ENCODE measurements at regions not wholly inside any gene's neighbourhood (a gene's known extent, or its start where the extent isn't known, plus 50 kb on each side); places are given as distances from the start of the nearest gene placed in this dataset.

DNA sequence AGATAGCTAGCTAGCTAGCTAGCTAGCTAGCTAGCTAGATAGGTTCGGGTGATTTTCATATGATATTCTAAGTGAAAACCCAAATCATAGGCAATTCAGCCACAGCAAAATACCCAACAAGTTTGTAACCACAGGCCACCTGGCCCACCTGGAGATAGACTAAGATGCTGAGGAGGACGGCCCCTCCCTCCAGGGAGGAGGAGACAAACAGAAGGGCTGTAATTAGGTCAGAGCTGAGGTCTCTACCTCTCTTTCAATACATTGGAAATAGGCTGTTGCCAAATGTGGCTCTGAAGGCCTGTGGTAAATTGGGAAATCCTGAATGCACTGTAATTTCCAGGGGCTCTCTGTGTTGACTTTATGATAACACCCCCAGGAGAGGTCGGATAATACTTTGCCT lies 382.2 kb downstream of the FGF9 start:
- no peaks in the 10 kb centered on the region for H3K79me2 ChIP-seq (ENCODE audit: control insufficient read depth, insufficient read depth, low read length)
- no peaks in the 10 kb centered on the region for H3K27me3 ChIP-seq (ENCODE audit: control insufficient read depth, extremely low read depth, insufficient read depth, low read length)
- H3K4me3 ChIP-seq (ENCODE audit: control insufficient read depth in 2 of 3, extremely low read depth in 1 of 3, insufficient read depth in 2 of 3, low read depth in 1 of 3, low read length in 3 of 3) = no peak overlapping the region

GRCh38 chr13:22055259-22055658 lies 384.4 kb downstream of the FGF9 start:
- DNase-seq (ENCODE audit: low read depth, low spot score) (no peak), FAIRE-seq (no peak)
- no peak overlapping the region for H3K9ac ChIP-seq (ENCODE audit: control insufficient read depth, extremely low read depth, insufficient read depth, low read length)
- no peaks in the 10 kb centered on the region for H3K9me3 ChIP-seq (ENCODE audit: control insufficient read depth, low read depth, low read length)
- no peaks in the 10 kb centered on the region for H3K9me1 ChIP-seq (ENCODE audit: control insufficient read depth, extremely low read depth, insufficient read depth, low read length)
- H3K4me3 ChIP-seq (ENCODE audit: control insufficient read depth in 2 of 3, extremely low read depth in 1 of 3, insufficient read depth in 2 of 3, low read depth in 1 of 3, low read length in 3 of 3) = no peak overlapping the region
- dilution Hi-C loops (cut with MboI; ENCODE audit: extremely low pct_ligation_motif_present, low sequenced_read_pairs) = no loop called here
- no peaks in the 10 kb centered on the region for H4K20me1 ChIP-seq (ENCODE audit: control insufficient read depth, extremely low read depth, insufficient read depth, low read length)
- H3K27ac ChIP-seq (ENCODE audit: control insufficient read depth, insufficient read depth, low read length) = no peak overlapping the region
- no peak for TF ChIP-seq EZH2 (IDR thresholded peaks at IDR 0.05; ENCODE audit: low read length)
- TF ChIP-seq, protein P1, sequence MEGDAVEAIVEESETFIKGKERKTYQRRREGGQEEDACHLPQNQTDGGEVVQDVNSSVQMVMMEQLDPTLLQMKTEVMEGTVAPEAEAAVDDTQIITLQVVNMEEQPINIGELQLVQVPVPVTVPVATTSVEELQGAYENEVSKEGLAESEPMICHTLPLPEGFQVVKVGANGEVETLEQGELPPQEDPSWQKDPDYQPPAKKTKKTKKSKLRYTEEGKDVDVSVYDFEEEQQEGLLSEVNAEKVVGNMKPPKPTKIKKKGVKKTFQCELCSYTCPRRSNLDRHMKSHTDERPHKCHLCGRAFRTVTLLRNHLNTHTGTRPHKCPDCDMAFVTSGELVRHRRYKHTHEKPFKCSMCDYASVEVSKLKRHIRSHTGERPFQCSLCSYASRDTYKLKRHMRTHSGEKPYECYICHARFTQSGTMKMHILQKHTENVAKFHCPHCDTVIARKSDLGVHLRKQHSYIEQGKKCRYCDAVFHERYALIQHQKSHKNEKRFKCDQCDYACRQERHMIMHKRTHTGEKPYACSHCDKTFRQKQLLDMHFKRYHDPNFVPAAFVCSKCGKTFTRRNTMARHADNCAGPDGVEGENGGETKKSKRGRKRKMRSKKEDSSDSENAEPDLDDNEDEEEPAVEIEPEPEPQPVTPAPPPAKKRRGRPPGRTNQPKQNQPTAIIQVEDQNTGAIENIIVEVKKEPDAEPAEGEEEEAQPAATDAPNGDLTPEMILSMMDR (optimal IDR thresholded peaks at IDR 0.05 in 1 of 3, IDR thresholded peaks at IDR 0.05 in 1 of 3, conservative IDR thresholded peaks at IDR 0.05 in 1 of 3; ENCODE audit: extremely low read depth in 1 of 3, insufficient read depth in 2 of 3, low read length in 3 of 3) = no peak
- H3K79me2 ChIP-seq (ENCODE audit: control insufficient read depth, insufficient read depth, low read length) = no peaks in the 10 kb centered on the region
- no peak overlapping the region for H2AFZ ChIP-seq (ENCODE audit: control insufficient read depth, low read length)
- no peaks in the 10 kb centered on the region for H3K36me3 ChIP-seq (ENCODE audit: control insufficient read depth in 2 of 2, extremely low read depth in 1 of 2, insufficient read depth in 2 of 2, low read length in 2 of 2)
- H3K27me3 ChIP-seq (ENCODE audit: control insufficient read depth, extremely low read depth, insufficient read depth, low read length) = no peaks in the 10 kb centered on the region
- no peaks in the 10 kb centered on the region for H3K4me1 ChIP-seq (ENCODE audit: control insufficient read depth, extremely low read depth, insufficient read depth, low read length)
- H3K4me2 ChIP-seq (ENCODE audit: control insufficient read depth, extremely low read depth, insufficient read depth, low read depth, low read length) = no peak overlapping the region

More for the DNA sequence above, 382.2 kb downstream of the FGF9 start:
- no peak overlapping the region for H3K9ac ChIP-seq (ENCODE audit: control insufficient read depth, extremely low read depth, insufficient read depth, low read length)
- dilution Hi-C loops (cut with MboI; ENCODE audit: extremely low pct_ligation_motif_present, low sequenced_read_pairs) = no loop called here
- H3K27ac ChIP-seq (ENCODE audit: control insufficient read depth, insufficient read depth, low read length) = no peak overlapping the region
- H3K36me3 ChIP-seq (ENCODE audit: control insufficient read depth in 2 of 2, extremely low read depth in 1 of 2, insufficient read depth in 2 of 2, low read length in 2 of 2) = no peaks in the 10 kb centered on the region
- no peak overlapping the region for H3K4me2 ChIP-seq (ENCODE audit: control insufficient read depth, extremely low read depth, insufficient read depth, low read depth, low read length)
- no peaks in the 10 kb centered on the region for H4K20me1 ChIP-seq (ENCODE audit: control insufficient read depth, extremely low read depth, insufficient read depth, low read length)
- no peaks in the 10 kb centered on the region for H3K9me1 ChIP-seq (ENCODE audit: control insufficient read depth, extremely low read depth, insufficient read depth, low read length)
- DNase-seq (ENCODE audit: low read depth, low spot score) (no peak), FAIRE-seq (no peak)
- no peak overlapping the region for H2AFZ ChIP-seq (ENCODE audit: control insufficient read depth, low read length)
- no peak for TF ChIP-seq EZH2 (IDR thresholded peaks at IDR 0.05; ENCODE audit: low read length)
- TF ChIP-seq, protein P1 (optimal IDR thresholded peaks at IDR 0.05 in 1 of 3, IDR thresholded peaks at IDR 0.05 in 1 of 3, conservative IDR thresholded peaks at IDR 0.05 in 1 of 3; ENCODE audit: extremely low read depth in 1 of 3, insufficient read depth in 2 of 3, low read length in 3 of 3) = no peak
- H3K9me3 ChIP-seq (ENCODE audit: control insufficient read depth, low read depth, low read length) = no peaks in the 10 kb centered on the region
- no peaks in the 10 kb centered on the region for H3K4me1 ChIP-seq (ENCODE audit: control insufficient read depth, extremely low read depth, insufficient read depth, low read length)

Measured in keratinocyte (primary cell).